Inflammatory macrophage treated with lipopolysaccharide for 1 hour (primary cell): ENCODE measurements at regions not wholly inside any gene's neighbourhood (a gene's known extent, or its start where the extent isn't known, plus 50 kb on each side); places are given as distances from the start of the nearest gene placed in this dataset.
A peak's percentile ranks its signal among the peaks of the same experiment; 100 is the strongest.

ENCODE experiments used
- DNase-seq, 2 donors: peaks; one replicate each; pipeline ENCODE4 v3.0.0-alpha.2; 2020 to 2022

DNA sequence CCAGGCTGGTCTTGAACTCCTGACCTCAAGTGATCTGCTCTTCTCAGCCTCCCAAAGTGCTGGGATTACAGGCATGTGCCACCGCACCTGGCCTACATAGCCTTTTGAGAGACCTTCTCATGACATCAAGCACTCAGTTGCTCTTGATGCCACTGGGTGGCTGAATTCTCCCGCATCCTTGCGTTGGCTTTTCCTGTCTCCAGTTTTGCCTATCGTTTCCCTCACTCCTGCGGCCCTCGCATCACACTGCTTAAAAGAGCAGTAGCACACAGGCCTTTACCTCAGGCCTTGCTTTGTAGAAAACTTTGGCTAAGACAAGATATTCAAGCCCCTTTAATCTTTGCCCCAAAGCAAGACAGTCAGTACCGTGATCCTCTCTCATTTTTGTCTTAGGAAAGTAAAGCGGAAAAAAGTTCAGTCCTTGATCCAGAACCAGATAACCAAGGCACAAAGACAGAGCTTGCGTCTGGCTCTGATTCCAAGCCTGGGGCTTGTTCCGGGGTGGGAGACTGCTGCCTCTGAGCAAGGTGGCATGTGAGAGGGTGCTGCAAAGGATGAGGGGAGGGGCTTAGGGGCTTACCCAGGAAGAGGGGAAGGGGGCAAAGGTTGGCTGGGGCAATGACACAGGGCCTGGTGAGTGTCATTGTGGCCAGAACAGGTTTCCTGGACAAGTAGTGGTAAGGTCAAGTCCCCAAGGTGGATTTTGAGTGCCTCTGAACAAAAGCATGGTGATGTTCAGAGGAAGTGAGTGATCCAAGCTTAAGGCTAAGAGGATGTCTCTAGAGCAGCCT, 175.0 kb upstream of the TLE3 start:
- DNase-seq = no peak

DNA sequence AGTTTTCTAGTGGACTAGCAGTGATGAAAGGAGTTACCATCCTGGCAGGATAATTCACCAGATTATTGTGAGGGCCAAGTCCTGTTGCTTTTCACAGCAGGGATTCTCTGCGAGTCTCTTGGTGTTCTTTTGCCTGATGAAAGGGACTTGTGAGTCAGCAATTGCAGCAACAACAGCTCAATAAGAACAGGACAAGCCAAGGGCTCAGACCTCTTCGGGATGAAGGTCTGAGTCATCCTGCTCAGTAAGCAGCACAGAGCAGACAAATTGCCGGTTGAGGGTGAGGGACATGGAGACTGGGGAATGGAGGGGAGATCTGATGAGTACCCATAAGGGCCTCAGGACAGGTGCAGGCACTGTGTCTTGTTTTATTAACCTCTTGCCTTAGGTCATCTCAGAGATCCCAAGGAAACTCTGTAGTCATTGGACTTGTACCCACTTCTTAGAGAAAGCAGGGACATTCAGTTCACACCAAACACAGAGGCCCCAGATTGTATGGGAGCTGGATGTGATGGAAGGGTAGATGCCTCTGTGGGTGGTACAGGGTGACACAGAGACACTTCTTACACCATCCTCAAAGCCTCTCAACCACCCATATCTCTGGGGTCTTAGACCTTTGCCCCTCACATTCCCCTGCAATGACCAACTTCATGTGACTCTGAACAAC, 173.8 kb upstream of the TLE3 start:
- peak; percentile 78 to 89 for DNase-seq

DNA sequence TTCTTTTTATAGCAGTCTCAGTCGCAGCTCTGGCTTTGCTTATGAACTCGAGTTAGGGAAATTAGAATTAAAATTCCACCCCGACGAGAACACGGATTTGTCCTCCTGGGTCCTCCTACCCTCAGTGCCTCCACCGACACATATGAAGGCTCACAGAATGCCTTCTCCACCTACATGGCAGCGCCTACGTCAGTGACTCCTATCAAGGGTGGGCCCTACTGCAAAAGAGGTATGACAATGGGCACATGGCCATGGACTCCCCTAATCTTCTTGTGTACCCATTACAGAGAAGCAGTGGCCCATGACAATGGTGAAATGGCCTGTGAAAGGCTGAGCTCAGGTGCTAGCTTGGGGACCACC, 173.0 kb upstream of the TLE3 start:
- DNase-seq = no peak

DNA sequence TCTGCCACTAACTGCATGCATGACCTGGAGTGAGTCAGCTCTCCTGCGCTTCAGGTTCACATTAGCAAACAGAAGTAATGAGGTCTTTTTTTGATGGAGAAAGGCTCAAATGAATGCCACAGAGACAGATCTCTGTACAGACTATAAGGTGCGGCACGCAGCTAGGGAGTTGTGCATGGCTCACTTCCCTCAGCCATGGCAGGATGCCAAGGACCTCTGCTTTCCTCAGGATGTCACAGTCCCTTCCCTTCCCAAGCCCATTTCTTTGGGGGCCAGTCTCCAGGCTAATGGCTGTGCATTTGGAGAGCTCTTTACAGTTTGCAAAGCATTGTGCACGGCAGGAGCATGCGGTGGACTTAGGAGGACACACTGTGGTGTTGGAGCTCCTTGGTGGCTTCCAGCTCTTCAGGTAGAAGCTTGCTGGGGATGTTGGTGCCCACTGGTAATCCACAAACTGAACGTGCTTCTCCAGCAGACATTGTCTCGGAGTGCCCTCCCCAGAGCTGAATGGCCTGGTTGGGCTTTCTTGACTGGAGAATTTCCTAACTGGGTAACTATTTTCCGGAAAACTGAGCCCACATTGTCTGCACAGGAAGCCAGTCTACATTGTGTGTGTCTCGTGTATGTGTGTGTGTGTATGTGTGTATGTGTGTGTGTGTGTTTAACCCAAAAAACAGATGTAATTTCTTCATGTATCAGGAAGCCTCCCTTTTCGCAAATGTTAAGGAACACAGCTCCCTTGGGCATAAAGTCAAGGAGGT, 172.5 kb upstream of the TLE3 start:
- peak; percentile 49 to 56 for DNase-seq

DNA sequence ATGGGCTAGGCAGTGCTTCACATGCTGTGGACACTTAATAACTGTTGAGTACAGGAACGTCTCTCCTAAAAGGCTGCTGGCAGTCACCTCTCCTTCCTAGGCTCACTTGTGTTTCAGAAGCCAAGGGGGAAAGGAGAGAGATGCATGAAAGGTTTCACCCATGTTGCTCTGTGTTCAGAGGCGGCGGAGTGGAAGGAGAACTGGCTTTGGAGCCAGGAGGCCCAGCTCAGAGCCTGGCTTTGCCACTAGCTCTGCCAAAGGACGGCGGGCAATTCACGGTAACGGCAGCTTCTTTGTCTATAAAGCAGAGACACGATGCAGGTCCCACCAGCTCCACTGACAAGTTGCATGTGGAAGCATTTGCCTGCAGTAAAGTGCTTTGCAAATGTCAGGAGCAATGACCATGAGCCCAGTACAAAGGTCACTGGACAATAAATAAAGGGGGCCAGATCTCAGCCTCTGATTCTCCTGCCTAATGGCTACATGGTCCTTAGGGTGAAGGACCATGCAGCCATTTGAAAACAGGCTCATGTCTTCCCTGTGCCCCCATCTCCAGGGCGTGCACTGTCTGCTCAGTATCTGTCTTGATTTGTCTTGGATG, 171.7 kb upstream of the TLE3 start:
- no peak for DNase-seq

DNA sequence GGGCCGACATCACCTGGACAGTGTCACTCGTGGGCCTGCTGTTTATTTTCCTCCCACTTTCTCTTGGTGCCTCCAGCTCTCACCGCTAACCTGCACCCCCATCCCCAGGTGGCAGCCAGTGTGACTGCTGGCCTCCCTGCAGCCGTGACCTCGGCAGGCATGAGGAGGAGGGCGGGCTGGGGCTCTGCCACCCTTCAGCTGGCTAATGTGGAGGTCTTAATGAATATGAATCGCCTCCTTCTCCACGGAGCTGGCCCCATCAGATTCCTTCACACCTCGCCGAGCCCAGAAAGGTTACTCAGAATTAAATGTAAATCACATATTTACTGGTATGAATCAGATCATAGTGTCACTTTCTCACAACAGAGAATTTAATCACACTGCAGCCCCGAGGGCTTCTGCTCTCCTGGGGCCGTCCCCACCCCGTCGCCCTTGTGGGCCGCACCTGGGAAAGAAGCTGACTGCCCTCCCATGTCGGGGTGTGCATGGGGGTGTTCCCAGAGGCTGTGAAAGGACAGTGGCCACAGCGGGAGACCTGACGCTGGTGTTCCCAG, 171.1 kb upstream of the TLE3 start:
- DNase-seq = no peak

DNA sequence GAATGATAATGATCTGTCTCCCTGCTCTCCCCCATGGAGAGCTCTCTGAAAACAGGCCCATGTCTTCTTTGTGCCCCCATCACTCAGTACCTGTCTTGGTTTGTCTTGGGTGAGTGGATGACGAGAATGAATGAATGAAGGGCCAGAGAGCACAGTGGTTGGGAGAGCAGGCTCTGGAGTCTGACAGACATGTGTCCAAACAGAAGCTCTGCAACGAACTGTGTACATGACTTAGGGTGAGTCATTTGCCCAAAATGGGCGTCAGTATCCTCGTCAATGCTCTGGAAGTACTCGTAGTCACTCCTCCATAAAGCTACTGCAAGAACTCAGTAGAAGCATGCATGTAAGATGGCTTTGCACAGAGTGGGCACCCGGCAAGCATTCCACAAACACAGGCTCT, 170.2 kb upstream of the TLE3 start:
- peak; percentile 75 to 83 for DNase-seq

DNA sequence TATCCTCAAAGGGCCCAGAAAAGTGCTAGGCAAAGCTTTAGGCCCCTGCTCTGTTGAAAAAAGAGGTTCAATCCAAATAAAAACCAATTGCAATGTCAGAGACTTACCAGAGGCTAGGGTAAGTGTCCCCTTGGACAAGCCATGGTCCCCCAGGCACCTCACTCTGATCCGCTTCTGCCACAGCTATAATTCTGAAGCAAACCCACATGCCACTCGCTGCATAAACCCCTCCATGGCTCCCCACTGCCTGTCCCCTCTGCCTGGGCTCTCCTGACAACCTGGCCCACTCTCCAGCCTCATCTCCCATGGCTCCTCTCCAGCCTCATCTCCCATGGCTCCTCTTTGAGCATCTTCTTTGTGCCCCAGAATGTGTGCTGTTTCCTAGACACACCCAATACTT, 169.6 kb upstream of the TLE3 start:
- no peak for DNase-seq

DNA sequence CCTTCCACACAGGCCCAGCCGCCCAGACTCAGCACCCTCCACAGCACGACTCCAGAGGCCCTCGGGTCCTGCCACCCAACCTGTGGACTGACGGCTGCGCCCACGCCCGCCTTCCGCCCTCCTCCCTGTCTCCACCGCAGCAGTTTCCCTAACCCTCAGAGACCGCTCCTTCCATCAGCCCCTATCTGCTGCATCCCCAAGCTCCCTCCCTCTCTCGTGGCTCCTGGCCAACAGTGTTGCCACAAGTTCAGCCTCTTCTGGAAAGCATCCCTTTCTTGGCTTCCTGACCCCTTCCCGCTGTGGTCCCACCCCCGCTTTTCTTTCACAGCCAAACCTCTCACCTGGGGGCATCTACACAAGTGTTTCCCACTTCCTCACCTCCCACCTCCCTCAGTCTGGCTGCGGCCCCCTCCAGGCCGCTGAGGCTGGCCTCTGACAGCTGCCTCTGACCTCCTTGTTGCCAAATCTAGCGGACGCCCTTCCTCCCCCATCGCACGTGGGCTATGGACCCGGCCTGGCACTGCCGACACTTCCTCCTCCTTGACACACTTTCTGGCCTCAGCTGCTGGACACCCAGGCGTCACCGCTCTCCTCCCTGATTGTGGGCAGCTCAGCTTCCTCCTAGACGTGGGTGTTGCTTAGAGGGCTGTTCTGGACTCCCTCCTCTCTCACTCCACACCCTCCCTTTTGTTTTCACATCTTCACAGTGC, 168.8 kb upstream of the TLE3 start:
- peak; percentile 92 to 93 for DNase-seq

DNA sequence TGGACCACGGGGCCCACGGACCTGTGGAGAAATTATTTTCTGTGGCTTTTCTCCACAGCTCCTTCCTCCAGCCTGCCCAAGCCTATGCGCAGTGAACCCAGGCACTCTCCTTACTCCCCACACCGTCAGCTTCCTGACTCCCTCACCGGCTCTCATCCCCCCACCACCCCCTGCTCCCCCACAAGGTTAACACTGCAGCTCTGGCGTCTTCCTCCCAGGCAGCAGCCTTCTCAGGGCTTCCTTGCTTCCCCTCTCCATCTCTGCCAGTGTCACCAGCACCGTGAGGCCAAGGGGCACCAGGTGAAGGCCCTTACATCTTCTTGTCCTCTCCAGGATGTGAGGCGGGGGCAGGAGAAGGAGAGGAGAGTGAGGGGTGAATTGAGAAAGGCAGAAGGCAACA, 168.3 kb upstream of the TLE3 start:
- no peak for DNase-seq

DNA sequence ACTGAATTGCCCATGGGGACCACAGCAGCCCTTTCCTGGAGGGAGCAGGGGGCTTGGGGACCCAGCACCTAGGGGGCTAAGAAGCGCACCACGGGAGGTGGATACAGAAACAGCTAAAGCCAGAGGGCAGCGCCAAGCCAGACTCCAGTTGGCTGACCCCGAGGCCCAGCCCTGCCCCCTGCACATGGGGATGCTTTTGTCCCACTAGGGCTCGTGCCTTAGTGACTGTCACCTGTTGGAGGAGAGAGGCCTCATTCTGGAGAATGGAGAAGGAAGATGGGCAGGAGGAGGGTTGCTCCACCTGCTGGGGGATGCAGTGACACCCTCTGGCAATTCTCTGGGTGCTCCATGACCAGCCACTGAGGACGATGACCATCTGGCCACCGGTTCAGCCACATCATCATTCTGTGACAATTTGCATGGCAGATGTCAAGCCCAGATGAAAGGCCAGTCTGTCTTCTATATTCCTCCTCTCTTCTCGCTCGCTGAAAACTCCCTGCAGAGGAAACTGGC, 167.8 kb upstream of the TLE3 start:
- no peak for DNase-seq

DNA sequence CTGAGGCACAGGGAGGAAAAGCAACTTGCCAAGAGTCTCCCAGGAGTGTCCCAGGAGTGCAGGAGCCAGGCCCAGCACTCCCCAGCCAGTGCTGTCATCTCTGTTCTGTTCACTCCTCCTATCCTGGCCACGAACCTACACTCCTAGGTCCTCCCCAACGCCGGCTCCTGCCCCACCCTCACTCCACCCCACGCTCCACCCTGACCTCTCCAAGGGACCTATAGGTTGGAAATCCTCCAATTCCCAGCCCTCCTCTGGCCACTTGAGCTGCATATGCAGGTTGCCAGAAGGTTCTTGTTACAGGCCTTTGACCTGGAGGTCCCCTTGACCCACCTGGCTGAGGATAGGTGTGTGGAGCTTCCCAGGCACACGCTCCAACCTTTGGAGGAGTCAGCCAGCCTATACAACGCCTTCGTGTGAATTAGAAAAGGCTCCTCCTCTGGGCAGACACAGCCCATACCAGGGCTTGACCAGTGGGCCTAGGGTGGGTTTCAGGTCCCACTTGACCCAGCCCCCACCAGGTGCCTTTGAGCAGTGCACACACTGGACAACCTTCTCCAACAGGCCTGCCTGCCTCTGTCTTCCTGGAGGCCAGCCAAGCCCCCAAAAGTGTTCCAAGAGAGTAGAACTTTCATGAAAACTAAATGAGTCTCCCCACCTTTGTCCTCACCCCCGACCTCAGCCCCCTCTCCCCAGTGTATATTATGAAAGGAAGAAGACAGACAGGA, 167.2 kb upstream of the TLE3 start:
- DNase-seq = no peak

DNA sequence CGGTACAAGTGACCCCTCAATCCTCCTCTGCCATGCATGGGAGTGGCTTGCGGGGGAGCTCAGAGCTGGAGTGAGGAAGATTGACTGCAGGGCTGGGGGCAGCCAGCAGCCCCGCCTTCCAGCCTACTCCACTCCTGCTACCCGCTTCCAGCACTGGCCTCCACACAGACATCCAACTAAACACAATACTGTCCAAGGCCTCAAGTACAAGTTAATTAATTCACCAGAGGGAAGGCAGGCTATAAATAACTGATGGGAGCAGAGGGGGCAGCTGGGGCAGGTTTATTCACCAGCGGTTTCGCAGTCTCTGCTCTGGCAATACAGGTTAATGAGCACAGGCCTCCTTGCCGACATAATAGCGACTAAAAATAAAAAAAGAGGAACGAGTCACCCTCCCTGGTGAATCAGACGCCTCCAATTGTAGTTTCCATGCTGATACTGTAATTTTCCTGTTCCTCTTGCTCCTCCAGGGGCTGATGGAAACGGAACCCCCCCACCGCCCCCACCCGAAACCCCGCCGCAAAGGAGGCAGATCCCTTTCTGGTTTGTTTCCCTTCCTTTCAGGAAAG, 166.4 kb upstream of the TLE3 start:
- DNase-seq = peak; percentile 88 to 96

DNA sequence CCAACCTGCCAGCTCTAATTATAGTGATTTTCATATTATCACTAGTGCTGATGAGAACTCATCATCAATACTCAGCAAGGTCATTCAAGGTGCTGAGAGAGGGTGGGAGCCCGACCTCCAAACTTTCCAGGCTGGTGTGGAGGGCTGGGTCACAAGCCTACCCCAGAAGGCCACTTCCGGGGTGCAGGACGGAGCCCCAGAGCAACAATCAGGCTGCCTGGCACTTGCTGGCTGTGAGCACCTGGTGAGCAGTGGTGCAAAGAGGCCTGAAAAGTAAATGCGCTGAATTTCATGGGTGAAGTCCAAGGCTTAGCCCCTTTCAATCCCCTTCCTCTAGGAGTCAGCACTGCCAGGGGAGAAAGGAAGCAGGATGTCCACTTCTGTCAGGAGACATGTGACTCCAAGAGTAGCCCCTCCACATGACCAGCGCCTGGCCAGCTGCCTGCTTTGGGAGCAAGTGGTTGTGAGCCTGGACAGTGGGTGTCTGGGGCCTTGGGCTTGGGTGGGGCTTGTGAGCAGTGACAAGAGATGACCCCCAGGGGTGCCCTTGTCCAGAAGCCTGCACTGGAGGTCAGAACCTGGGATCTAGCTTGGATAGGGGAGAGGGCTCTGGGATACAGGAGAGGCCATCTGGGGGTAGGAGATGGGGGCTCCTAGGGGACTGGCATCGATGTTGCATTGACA, 165.0 kb upstream of the TLE3 start:
- DNase-seq = no peak

DNA sequence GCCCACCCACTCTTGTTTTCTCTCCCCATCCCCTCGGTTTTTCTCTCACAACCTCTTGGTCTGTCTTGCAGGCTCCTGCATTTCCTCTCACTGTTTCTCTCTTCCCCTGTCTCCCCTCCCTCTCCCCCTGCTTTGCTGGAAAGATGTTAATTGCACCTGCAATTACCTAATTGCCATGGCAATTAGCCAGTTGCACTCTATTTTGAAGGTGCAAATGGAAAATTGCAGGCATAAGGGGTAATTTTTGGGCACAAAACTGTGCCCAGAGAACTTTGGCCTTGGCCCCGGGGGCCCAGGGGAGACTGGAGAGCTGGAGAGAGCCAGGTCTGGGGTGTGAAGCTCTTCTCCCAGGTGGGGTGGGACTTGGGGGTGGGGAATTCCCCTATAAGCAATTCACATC, 164.5 kb upstream of the TLE3 start:
- no peak for DNase-seq

DNA sequence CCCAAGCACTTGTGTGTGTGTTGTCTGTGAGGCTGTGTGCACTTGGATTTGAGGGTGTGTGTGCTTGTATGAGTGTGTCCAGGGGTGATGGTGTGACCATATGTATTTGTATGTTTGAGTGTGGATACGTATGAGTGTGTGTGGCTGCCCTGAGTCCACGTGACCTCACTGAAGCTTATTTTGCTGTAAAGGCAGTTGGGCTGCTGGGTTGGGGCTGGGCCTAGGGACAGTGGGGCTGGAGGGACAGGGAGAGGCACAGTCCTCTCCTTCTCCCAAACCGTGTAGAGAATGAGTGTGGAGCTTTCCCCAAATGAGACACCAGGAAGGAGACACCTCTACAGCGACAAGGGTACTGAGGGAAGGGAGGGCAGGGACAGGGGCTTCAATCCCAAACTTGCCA, 163.4 kb upstream of the TLE3 start:
- no peak for DNase-seq

DNA sequence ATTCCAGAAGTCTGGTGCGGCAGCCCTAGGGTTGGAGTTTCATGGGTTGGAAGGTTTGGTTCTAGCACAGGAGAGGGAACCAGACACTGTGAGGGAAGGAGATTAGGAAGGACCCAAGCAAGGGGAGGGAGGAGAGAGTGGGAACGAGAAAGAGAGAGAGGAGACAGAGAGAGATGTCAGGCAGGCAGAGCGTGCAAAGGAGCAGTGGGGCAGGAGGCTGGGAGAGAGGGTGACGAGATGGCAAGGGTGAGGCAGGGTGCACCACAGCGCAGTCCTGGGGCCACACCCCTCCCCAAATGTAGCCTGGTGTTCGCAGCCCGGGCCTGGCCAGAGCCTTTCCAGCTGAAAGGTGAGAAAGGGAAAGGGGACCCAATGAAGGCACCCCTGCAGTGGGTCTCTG, 162.9 kb upstream of the TLE3 start:
- DNase-seq = no peak

DNA sequence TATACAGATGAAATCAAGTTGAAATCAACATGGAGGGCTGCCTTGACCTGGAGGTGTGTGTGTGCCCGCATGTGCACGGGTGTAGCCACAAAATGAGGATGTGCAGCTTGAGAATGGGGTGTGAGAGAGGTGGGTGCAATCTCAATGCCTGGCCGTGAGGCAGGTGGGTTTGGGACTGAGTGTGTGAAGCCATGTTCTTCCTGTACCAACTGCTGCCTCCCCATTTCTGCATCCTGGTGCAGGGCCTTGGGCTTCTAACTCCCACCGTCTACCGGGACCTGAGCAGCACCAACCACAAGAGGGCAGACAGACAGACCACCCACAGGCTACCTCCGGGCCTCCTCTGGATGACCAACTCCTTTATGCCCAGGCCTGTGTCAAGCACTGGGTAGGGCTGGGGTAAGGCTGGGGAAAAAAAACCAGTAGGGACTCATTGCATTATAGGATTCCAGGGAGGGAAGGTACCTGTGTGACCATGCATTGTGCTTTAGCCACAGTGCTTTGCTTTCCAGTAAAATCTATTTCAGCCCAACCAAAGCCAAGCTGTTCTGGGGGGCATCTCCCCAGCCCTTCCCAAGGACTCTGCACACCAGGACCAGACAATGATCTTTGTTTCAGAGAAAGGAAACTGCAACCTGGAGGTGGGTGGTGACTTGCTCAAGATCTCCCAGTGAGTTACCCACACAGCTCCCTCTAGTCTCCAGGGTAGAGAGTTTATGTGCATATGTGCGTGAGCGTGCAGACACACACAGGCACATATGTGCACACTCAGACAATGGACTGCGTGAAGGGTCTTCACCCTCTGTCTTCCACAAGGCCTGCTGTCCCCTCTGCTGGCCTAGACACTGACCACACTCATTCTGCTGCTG, 162.2 kb upstream of the TLE3 start:
- peak; percentile 75 to 87 for DNase-seq

DNA sequence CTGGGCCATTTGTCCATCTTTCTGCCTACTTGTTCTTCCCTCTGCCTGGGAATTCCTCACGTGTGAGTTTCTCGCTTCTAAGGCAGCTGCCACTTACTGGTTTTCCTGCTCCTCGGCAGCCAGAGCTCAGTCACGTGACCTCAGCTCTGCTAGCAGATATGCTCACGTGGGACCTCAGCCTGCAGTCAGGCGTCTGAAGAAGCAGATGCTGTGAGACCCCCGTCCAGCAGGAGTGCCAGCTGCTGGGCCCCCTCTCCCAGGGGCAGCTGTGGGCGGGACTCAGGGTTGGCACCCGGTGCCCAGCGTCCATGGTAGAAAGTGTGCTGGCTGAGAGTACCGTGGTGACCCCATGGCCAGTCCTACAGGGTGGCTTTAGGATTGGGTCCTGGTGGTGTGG, 161.3 kb upstream of the TLE3 start:
- DNase-seq = no peak
